ENCODE measurements at regions not wholly inside any gene's neighbourhood (a gene's known extent, or its start where the extent isn't known, plus 50 kb on each side); places are given as distances from the start of the nearest gene placed in this dataset.

DNA sequence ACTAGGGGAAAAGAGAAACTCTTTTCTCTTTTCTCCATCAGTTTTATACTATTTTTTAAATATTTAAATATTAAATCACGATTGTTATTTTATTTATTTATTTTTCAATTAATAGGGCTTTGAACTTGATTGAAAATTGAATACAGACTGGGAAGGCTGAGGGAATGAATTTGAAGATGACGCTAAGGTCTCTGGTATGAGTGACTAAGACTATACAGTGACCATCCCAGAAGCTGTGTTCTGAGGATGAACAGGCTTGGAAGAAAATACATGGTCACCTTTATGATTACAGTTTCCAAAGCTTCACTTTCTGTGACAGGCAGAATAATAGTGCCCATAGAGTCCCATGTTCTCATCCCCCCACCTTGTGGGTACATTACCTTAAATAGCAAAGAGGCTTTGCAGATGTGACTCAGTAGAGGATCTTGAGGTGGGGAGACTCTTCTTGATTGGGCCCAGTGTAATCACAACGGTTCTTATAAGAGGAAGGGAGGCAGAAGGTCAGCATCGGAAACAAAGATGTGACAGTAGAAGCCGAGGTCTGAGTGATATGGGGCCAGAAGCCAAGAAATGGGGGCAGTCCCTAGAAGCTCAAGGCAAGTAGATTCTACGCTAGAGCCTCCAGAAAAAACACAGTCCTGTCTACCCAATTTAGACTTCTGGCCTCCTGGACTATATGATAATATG lies 51.0 kb upstream of the LPP start:
- TF ChIP-seq, protein P1, sequence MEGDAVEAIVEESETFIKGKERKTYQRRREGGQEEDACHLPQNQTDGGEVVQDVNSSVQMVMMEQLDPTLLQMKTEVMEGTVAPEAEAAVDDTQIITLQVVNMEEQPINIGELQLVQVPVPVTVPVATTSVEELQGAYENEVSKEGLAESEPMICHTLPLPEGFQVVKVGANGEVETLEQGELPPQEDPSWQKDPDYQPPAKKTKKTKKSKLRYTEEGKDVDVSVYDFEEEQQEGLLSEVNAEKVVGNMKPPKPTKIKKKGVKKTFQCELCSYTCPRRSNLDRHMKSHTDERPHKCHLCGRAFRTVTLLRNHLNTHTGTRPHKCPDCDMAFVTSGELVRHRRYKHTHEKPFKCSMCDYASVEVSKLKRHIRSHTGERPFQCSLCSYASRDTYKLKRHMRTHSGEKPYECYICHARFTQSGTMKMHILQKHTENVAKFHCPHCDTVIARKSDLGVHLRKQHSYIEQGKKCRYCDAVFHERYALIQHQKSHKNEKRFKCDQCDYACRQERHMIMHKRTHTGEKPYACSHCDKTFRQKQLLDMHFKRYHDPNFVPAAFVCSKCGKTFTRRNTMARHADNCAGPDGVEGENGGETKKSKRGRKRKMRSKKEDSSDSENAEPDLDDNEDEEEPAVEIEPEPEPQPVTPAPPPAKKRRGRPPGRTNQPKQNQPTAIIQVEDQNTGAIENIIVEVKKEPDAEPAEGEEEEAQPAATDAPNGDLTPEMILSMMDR (IDR thresholded peaks at IDR 0.05; ENCODE audit: low read depth, low read length, missing input control): no peak
- no peak for TF ChIP-seq SP1 (IDR thresholded peaks at IDR 0.05)
- TF ChIP-seq ATF3 (IDR thresholded peaks at IDR 0.05): no peak
- no peak for TF ChIP-seq TAF1 (conservative IDR thresholded peaks at IDR 0.05)
- no peak for TF ChIP-seq RAD21 (IDR thresholded peaks at IDR 0.05)
- TF ChIP-seq EGR1 (IDR thresholded peaks at IDR 0.05; ENCODE audit: low read depth in 2 of 2): no peak
- TF ChIP-seq REST (IDR thresholded peaks at IDR 0.05): no peak
- TF ChIP-seq JUND (IDR thresholded peaks at IDR 0.05): no peak
- no peak for TF ChIP-seq YY1 (IDR thresholded peaks at IDR 0.05)
- TF ChIP-seq MAX (IDR thresholded peaks at IDR 0.05): no peak

All from liver (tissue), 3 donors.